ENCODE measurements at regions not wholly inside any gene's neighbourhood (a gene's known extent, or its start where the extent isn't known, plus 50 kb on each side); places are given as distances from the start of the nearest gene placed in this dataset.

- ATAC-seq (ENCODE audit: low FRiP score) = no peak
- DNase-seq (ENCODE audit: low spot score) = no peak
- TF ChIP-seq, protein P1, sequence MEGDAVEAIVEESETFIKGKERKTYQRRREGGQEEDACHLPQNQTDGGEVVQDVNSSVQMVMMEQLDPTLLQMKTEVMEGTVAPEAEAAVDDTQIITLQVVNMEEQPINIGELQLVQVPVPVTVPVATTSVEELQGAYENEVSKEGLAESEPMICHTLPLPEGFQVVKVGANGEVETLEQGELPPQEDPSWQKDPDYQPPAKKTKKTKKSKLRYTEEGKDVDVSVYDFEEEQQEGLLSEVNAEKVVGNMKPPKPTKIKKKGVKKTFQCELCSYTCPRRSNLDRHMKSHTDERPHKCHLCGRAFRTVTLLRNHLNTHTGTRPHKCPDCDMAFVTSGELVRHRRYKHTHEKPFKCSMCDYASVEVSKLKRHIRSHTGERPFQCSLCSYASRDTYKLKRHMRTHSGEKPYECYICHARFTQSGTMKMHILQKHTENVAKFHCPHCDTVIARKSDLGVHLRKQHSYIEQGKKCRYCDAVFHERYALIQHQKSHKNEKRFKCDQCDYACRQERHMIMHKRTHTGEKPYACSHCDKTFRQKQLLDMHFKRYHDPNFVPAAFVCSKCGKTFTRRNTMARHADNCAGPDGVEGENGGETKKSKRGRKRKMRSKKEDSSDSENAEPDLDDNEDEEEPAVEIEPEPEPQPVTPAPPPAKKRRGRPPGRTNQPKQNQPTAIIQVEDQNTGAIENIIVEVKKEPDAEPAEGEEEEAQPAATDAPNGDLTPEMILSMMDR (IDR thresholded peaks at IDR 0.05) = no peak
Measured at GRCh38 chr2:53286345-53286744, 481.3 kb upstream of the CHAC2 start.

- DNase-seq (ENCODE audit: low spot score) (no peak), ATAC-seq (ENCODE audit: low FRiP score) (no peak)
- TF ChIP-seq, protein P1 (IDR thresholded peaks at IDR 0.05) = no peak
Measured at GRCh38 chr2:53275743-53276142, 491.9 kb upstream of the CHAC2 start.

DNA sequence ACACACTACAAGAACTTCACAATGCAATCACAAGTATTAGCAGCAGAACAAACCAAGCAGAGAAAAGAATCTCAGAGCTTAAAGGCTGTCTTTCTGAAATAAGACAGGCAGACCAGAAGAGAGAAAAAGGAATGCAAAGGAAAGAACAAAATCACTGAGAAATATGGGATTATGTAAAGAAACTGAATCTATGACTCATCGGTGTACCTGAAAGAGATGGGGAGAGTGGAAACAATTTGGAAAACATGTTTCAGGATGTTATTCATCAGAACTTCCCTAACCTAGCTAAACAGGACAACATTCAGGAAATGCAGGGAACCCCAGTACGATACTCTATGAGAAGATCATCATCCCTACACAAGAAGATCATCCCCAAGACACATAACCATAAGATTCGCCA is 499.0 kb upstream of the CHAC2 start:
- TF ChIP-seq, protein P1 (IDR thresholded peaks at IDR 0.05) = no peak
- no peak for ATAC-seq (ENCODE audit: low FRiP score)
- no peak for DNase-seq (ENCODE audit: low spot score)

- ATAC-seq (ENCODE audit: low FRiP score) (no peak), DNase-seq (ENCODE audit: low spot score) (no peak)
- TF ChIP-seq, protein P1 (IDR thresholded peaks at IDR 0.05) = no peak
Measured at GRCh38 chr2:53268086-53268485, 499.5 kb upstream of the CHAC2 start.

GRCh38 chr2:53265544-53266299 is 501.9 kb upstream of the CHAC2 start:
- TF ChIP-seq, protein P1 (IDR thresholded peaks at IDR 0.05) = no peak
- no peak for ATAC-seq (ENCODE audit: low FRiP score)
- no peak for DNase-seq (ENCODE audit: low spot score)

DNA sequence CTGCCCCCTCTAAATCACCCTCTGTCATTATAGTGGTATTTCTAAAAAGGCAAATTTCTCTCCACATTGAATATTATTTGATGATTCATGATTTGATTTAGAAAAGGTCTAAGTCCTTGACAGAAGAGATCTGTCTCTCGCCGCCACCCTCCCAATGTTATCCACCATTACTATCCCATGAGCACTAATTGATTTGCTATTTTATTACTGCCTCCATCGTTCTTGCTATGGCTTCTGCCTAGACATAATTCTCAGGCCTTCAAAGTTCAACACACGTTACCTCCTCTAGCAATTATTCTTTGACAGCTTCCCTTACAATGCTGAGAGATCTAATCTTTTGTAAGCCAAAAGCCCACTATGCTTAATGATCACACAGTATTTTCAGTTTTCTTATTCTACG is 507.0 kb upstream of the CHAC2 start:
- TF ChIP-seq, protein P1 (IDR thresholded peaks at IDR 0.05) = no peak
- DNase-seq (ENCODE audit: low spot score) (no peak), ATAC-seq (ENCODE audit: low FRiP score) (no peak)

DNA sequence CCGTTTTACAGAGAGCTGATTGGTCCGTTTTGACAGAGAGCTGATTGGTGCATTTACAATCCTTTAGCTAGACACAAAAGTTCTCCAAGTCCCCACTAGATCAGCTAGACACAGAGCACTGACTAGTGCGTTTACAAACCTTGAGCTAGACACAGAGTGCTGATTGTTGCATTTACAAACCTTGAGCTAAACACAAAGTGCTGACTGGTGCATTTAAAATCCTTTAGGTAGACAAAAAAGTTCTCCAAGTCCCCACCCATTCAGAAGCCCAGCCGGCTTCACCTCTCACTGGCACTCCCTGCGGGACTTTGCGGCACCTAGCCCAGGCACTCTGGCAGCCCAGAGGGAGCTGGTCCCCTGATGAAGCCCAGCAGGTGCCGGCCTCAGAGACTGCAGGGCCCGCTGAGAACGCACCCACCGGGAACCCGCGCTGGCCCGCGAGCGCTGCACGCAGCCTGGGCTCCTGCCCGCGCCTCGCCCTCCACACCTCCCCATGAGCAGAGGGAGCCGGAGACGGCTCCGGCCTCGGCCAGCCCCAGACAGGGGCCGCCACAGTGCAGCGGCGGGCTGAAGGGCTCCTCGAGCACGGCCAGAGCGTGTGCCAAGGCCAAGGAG is 508.1 kb upstream of the CHAC2 start:
- ATAC-seq (ENCODE audit: low FRiP score) = no peak
- TF ChIP-seq, protein P1 (IDR thresholded peaks at IDR 0.05) = no peak
- DNase-seq (ENCODE audit: low spot score) = no peak

All from omental fat pad (tissue), 3 donors.